GM12878 (cell line): ENCODE measurements at regions not wholly inside any gene's neighbourhood (a gene's known extent, or its start where the extent isn't known, plus 50 kb on each side); places are given as distances from the start of the nearest gene placed in this dataset.

Experiments used
- ATAC-seq: fragments of 200-7000 bp; cut with Tn5 transposase; 3 replicates; pipeline ENCODE4 v1.9.1; 2020; ENCODE audit warnings: mild to moderate bottlenecking, moderate library complexity
- BruUV-seq: library from RNA; stranded (reverse); fragments of 400-500 nt; replicated peaks from 2 replicates; lab custom pipeline; 2021; lab: Mats Ljungman, UMichigan
- CTCF ChIA-PET: fragments of 300-600 bp; sonication (Branson Sonifier 250); formaldehyde crosslinking; extraction: SDS; loops from one replicate; lab custom pipeline; 2021; ENCODE audit warnings: inconsistent platforms; lab: Yijun Ruan, JAX
- POLR2A ChIA-PET: fragments of 350-600 bp; formaldehyde crosslinking; extraction: SDS; loops from one replicate; lab custom pipeline; 2021; ENCODE audit warnings: inconsistent platforms; lab: Charles Lee
- RAD21 ChIA-PET: fragments of 300-600 bp; sonication (Branson Sonifier 250); formaldehyde crosslinking; loops from one replicate; lab custom pipeline; 2023; ENCODE audit warnings: antibody characterized with exemption; ENCODE audit not compliant: unreplicated experiment; lab: Charles Lee
- SMC1A ChIA-PET: fragments of 300-600 bp; sonication (Branson Sonifier 250); formaldehyde crosslinking; loops from one replicate; lab custom pipeline; 2023; ENCODE audit not compliant: unreplicated experiment, uncharacterized antibody; lab: Charles Lee
- DNase-seq: peaks from one replicate; pipeline ENCODE4 v3.0.0-alpha.2; 2011; ENCODE audit warnings: low read depth, low spot score
- FAIRE-seq: peaks from 3 replicates; lab custom pipeline; 2011; peaks lifted over from hg19 to GRCh38; lab: Jason Lieb, UNC
- H2AFZ ChIP-seq: 2 replicates; pipeline ENCODE4 v1.6.0; 2011; ENCODE audit warnings: low read depth, low read length, control low read depth; ENCODE audit not compliant: control insufficient read depth
- H3K27ac ChIP-seq: 2 replicates; pipeline ENCODE4 v1.5.1; 2011; ENCODE audit warnings: control low read depth; ENCODE audit not compliant: control insufficient read depth, insufficient read depth
- H3K27me3 ChIP-seq, 2 experiments: replicated peaks in 1 of 2; 2 replicates each; pipeline versions ENCODE4 v1.6.0 to v1.6.1; 2011; ENCODE audit warnings: low read length in 1 of 2; ENCODE audit not compliant: control insufficient read depth in 2 of 2, insufficient read depth in 2 of 2
- H3K36me3 ChIP-seq, 2 experiments: 2 replicates each; pipeline ENCODE4 v1.5.1; 2011; ENCODE audit warnings: low read length in 1 of 2; ENCODE audit not compliant: control insufficient read depth in 2 of 2, insufficient read depth in 2 of 2
- H3K4me1 ChIP-seq: 2 replicates; pipeline ENCODE4 v1.6.1; 2011; ENCODE audit warnings: mild to moderate bottlenecking, low read length, moderate library complexity, mixed read lengths; ENCODE audit not compliant: control insufficient read depth, insufficient read depth
- H3K4me2 ChIP-seq: 2 replicates; pipeline ENCODE4 v1.6.0; 2011; ENCODE audit warnings: control low read depth; ENCODE audit not compliant: control insufficient read depth, insufficient read depth
- H3K4me3 ChIP-seq: fragments of 200-600 bp; sonication (generic); 2 replicates; pipeline ENCODE4 v1.5.1; 2016
- H3K79me2 ChIP-seq: 2 replicates; pipeline ENCODE4 v1.6.0; 2011; ENCODE audit warnings: low read length; ENCODE audit not compliant: control insufficient read depth, insufficient read depth
- H3K9ac ChIP-seq: 2 replicates; pipeline ENCODE4 v1.8.0; 2011; ENCODE audit warnings: low read length, control low read depth, mixed read lengths; ENCODE audit not compliant: control insufficient read depth, insufficient read depth
- H3K9me3 ChIP-seq: replicated peaks from 3 replicates; pipeline ENCODE4 v1.5.1; 2011; ENCODE audit warnings: mild to moderate bottlenecking, low read length; ENCODE audit not compliant: control insufficient read depth, insufficient read depth
- H4K20me1 ChIP-seq: 2 replicates; pipeline ENCODE4 v1.6.0; 2011; ENCODE audit not compliant: control insufficient read depth, insufficient read depth
- ATF2 ChIP-seq: IDR thresholded peaks from 2 replicates; pipeline ENCODE4 v1.6.1; 2012; ENCODE audit warnings: low read length, inconsistent platforms
- BRCA1 ChIP-seq: IDR thresholded peaks from 2 replicates; pipeline ENCODE4 v1.6.1; 2011; ENCODE audit warnings: low read depth, low read length, improper control_type of control experiment
- EP300 ChIP-seq, 2 experiments: fragments of 150-350 bp in 1 of 2; IDR thresholded peaks; 2 replicates each; pipeline ENCODE4 v1.6.1; 2011 to 2012; ENCODE audit warnings: low read depth in 2 of 2, low read length in 2 of 2, borderline replicate concordance in 1 of 2, improper control_type of control experiment in 1 of 2, inconsistent platforms in 1 of 2; ENCODE audit not compliant: control insufficient read depth in 1 of 2
- ESRRA ChIP-seq: IDR thresholded peaks from 2 replicates; pipeline ENCODE4 v1.6.1; 2012; ENCODE audit warnings: mild to moderate bottlenecking, low read length, improper control_type of control experiment
- FOS ChIP-seq: IDR thresholded peaks from 3 replicates; pipeline ENCODE4 v1.6.1; 2011; ENCODE audit warnings: borderline replicate concordance; ENCODE audit not compliant: insufficient read length; ENCODE audit errors: extremely low read depth
- GABPA ChIP-seq: IDR thresholded peaks from 2 replicates; pipeline ENCODE4 v1.6.1; 2014; ENCODE audit warnings: antibody characterized with exemption, low read depth, mild to moderate bottlenecking, inconsistent platforms
- JUND ChIP-seq: IDR thresholded peaks from 2 replicates; pipeline ENCODE4 v1.6.1; 2012; ENCODE audit warnings: low read depth, mild to moderate bottlenecking, low read length, improper control_type of control experiment, moderate library complexity
- NRF1 ChIP-seq: conservative IDR thresholded peaks from 2 replicates; pipeline ENCODE4 v1.6.1; 2011; ENCODE audit warnings: mild to moderate bottlenecking, low read depth, low read length, improper control_type of control experiment
- PBX3 ChIP-seq: IDR thresholded peaks from 2 replicates; pipeline ENCODE4 v1.6.1; 2011; ENCODE audit warnings: mild to moderate bottlenecking, low read depth, low read length, moderate library complexity; ENCODE audit not compliant: insufficient replicate concordance
- PML ChIP-seq: IDR thresholded peaks from 2 replicates; pipeline ENCODE4 v1.6.1; 2012; ENCODE audit warnings: low read length, inconsistent platforms
- POLR2AphosphoS5 ChIP-seq: IDR thresholded peaks from 2 replicates; pipeline ENCODE4 v1.6.1; 2011; ENCODE audit warnings: mild to moderate bottlenecking, low read length, inconsistent platforms
- SRF ChIP-seq, 2 experiments: IDR thresholded peaks; 2 replicates each; pipeline ENCODE4 v1.6.1; 2011; ENCODE audit warnings: low read depth in 2 of 2, low read length in 2 of 2, mild to moderate bottlenecking in 1 of 2, moderate library complexity in 1 of 2
- YBX1 ChIP-seq: fragments of 450-650 bp; IDR thresholded peaks from 2 replicates; pipeline ENCODE4 v1.6.1; 2016; ENCODE audit warnings: antibody characterized with exemption
- ZBTB11 ChIP-seq: fragments of 450-650 bp; formaldehyde crosslinking; IDR thresholded peaks from 2 replicates; pipeline ENCODE4 v1.5.0; 2022; ENCODE audit warnings: mild to moderate bottlenecking, missing genetic modification characterization
- ZBTB33 ChIP-seq: fragments of 450-650 bp; IDR thresholded peaks from 2 replicates; pipeline ENCODE4 v1.6.1; 2017; ENCODE audit warnings: mild to moderate bottlenecking
- ZZZ3 ChIP-seq: IDR thresholded peaks from 2 replicates; pipeline ENCODE4 v1.6.1; 2011; ENCODE audit warnings: low read depth; ENCODE audit not compliant: control insufficient read depth, insufficient read length
- WGBS: methylation state at CpG from one replicate; pipeline ENCODE4 v1.1.6; 2016; ENCODE audit warnings: low lambda C conversion rate; ENCODE audit not compliant: insufficient replicate concordance, insufficient coverage; ENCODE audit errors: missing lambda C conversion rate; 5-methylcytosine and 5-hydroxymethylcytosine counted together
- in situ Hi-C: fragments of 300-500 bp; cut with MboI; formaldehyde crosslinking; loops from 9 replicates; pipeline ENCODE4 v1.14.3; 2018; ENCODE audit warnings: mixed read lengths
- intact Hi-C: fragments of 100-400 bp; cut with micrococcal nuclease; formaldehyde crosslinking; loops from one replicate; pipeline ENCODE4 v1.14.2; 2022; ENCODE audit not compliant: unreplicated experiment

GRCh38 chrX:7205037-7205577, 57.2 kb upstream of the PUDP start:
- intact Hi-C loops: no loop called here
- Histone ChIP-seq H3K9me3 (no peaks in the 10 kb centered on the region), H3K36me3 (no peaks in the 10 kb centered on the region; a peak in 1 of 4 replicates), H3K4me2 (peak overlapping the region; percentile 35; the same call in 1 of the 2 replicates), H3K27me3 (no peaks in the 10 kb centered on the region), H3K27ac (no peak overlapping the region), H2AFZ (no peak overlapping the region), H3K9ac (no peak overlapping the region), H3K4me3 (no peak overlapping the region), H3K79me2 (no peaks in the 10 kb centered on the region), H4K20me1 (no peaks in the 10 kb centered on the region), H3K4me1 (peaks cover 4% of the 10 kb centered on the region)
- WGBS: 0% methylated on average over 2 of the region's 2 CpGs
- in situ Hi-C loops: no loop called here
- POLR2A ChIA-PET: no interaction called here
- no peak for FAIRE-seq
- DNase-seq: peak; percentile 8
- RAD21 ChIA-PET: interaction anchor here (0.6 kb wide), 1 partner anchor 356 kb away, joined by 5 read pairs; no protein-coding TSS in a partner anchor
- CTCF ChIA-PET: interaction anchor here (0.7 kb wide), 1 partner anchor 370 kb away, joined by 3 read pairs; no protein-coding TSS in a partner anchor
- SMC1A ChIA-PET: interaction anchor here (0.7 to 2.5 kb wide), 5 partner anchors 10 to 188 kb away, joined by 3 to 7 read pairs (median 3); no protein-coding TSS in a partner anchor
- peak; percentile 93 for ATAC-seq
- no TSS peak for BruUV-seq
- TF ChIP-seq PBX3 (no peak), BRCA1 (no peak), EP300 (IDR thresholded peaks at IDR 0.05; ENCODE audit: borderline replicate concordance in 1 of 2, control insufficient read depth in 1 of 2, low read depth in 2 of 2, low read length in 2 of 2) (0 out of 4 replicates have a peak, but pooled peaks of 1 of the 2 experiments have one; percentile 17), NRF1 (no peak), ATF2 (peak; percentile 51; the same call in 1 of the 2 replicates), JUND (no peak), ZBTB33 (no peak), PML (no peak), ESRRA (no peak), SRF (IDR thresholded peaks at IDR 0.05; ENCODE audit: low read depth in 2 of 2, low read length in 2 of 2) (no peak), FOS (no peak), ZZZ3 (no peak), YBX1 (no peak), GABPA (no peak), POLR2AphosphoS5 (no peak), ZBTB11 (CRISPR knock-in tag) (no peak)
